HepG2 (cell line): ENCODE measurements at regions not wholly inside any gene's neighbourhood (a gene's known extent, or its start where the extent isn't known, plus 50 kb on each side); places are given as distances from the start of the nearest gene placed in this dataset.
"Not testable (repeated sequence)": the region's sequence is repeated elsewhere in the genome, so short reads cannot be mapped to it uniquely, and the experiment has no call there.

ENCODE experiments used
- ATF2 ChIP-seq: sonication (generic); formaldehyde crosslinking; IDR thresholded peaks from 2 replicates; pipeline ENCODE4 v1.4.0; 2020; ENCODE audit warnings: missing genetic modification reagents
- BCL3 ChIP-seq: sonication (generic); formaldehyde crosslinking; IDR thresholded peaks from 2 replicates; pipeline ENCODE4 v1.5.1; 2020; ENCODE audit warnings: mild to moderate bottlenecking, missing genetic modification reagents, moderate library complexity
- CTCF ChIP-seq: sonication (generic); formaldehyde crosslinking; IDR thresholded peaks from 2 replicates; pipeline ENCODE4 v1.5.0; 2020; ENCODE audit warnings: mild to moderate bottlenecking, missing genetic modification reagents, moderate library complexity
- EP300 ChIP-seq, 3 experiments: sonication (generic) in 1 of 3; formaldehyde crosslinking in 1 of 3; IDR thresholded peaks; 2 replicates each; pipeline versions ENCODE4 v1.5.1 to v1.6.1; 2011 to 2020; ENCODE audit warnings: low read depth in 2 of 3, low read length in 2 of 3, borderline replicate concordance in 1 of 3, improper control_type of control experiment in 1 of 3, mild to moderate bottlenecking in 1 of 3, missing genetic modification reagents in 1 of 3, moderate library complexity in 1 of 3
- GABPA ChIP-seq, 2 experiments: IDR thresholded peaks; 2 replicates each; pipeline ENCODE4 v1.6.1; 2011 to 2016; ENCODE audit warnings: low read depth in 2 of 2, low read length in 1 of 2, missing biosample characterization in 1 of 2, missing genetic modification characterization in 1 of 2
- JUN ChIP-seq: sonication (generic); formaldehyde crosslinking; IDR thresholded peaks from 2 replicates; pipeline ENCODE4 v1.4.0; 2020; ENCODE audit warnings: mild to moderate bottlenecking, missing genetic modification reagents
- MED8 ChIP-seq: sonication (generic); formaldehyde crosslinking; IDR thresholded peaks from 2 replicates; pipeline ENCODE4 v1.8.1; 2023; ENCODE audit warnings: mild to moderate bottlenecking, missing genetic modification reagents; ENCODE audit not compliant: insufficient replicate concordance
- NFATC3 ChIP-seq: sonication (generic); formaldehyde crosslinking; IDR thresholded peaks from 2 replicates; pipeline ENCODE4 v1.5.1; 2020; ENCODE audit warnings: mild to moderate bottlenecking, missing genetic modification reagents
- THAP8 ChIP-seq: sonication (generic); formaldehyde crosslinking; IDR thresholded peaks from 2 replicates; pipeline ENCODE4 v1.5.1; 2020; ENCODE audit warnings: missing genetic modification reagents, mild to moderate bottlenecking, borderline replicate concordance
- ZBTB10 ChIP-seq: sonication (generic); formaldehyde crosslinking; IDR thresholded peaks from 2 replicates; pipeline ENCODE4 v1.4.0; 2020; ENCODE audit warnings: missing genetic modification reagents, borderline replicate concordance
- ZFAT ChIP-seq: sonication (generic); formaldehyde crosslinking; conservative IDR thresholded peaks from 2 replicates; pipeline ENCODE4 v1.8.1; 2023; ENCODE audit warnings: missing genetic modification reagents, inconsistent platforms
- ZNF430 ChIP-seq: sonication (generic); formaldehyde crosslinking; IDR thresholded peaks from 2 replicates; pipeline ENCODE4 v1.9.0; 2021; ENCODE audit warnings: mild to moderate bottlenecking, missing genetic modification reagents
- ZNF558 ChIP-seq: sonication (generic); formaldehyde crosslinking; IDR thresholded peaks from 2 replicates; pipeline ENCODE4 v1.9.0; 2022; ENCODE audit warnings: mild to moderate bottlenecking, missing genetic modification reagents, borderline replicate concordance
- ZNF644 ChIP-seq: IDR thresholded peaks from 2 replicates; pipeline ENCODE4 v1.6.1; 2016; ENCODE audit warnings: low read depth

- not testable (repeated sequence) for TF ChIP-seq ZNF644 (CRISPR knock-in tag); ATF2 (CRISPR knock-in tag); ZNF430 (CRISPR knock-in tag); BCL3 (CRISPR knock-in tag); ZBTB10; ZFAT (CRISPR knock-in tag); CTCF (CRISPR knock-in tag); GABPA (IDR thresholded peaks at IDR 0.05; ENCODE audit: low read depth, low read length); GABPA (CRISPR knock-in tag; IDR thresholded peaks at IDR 0.05; ENCODE audit: low read depth); MED8 (CRISPR knock-in tag); THAP8 (CRISPR knock-in tag); EP300 (IDR thresholded peaks at IDR 0.05; ENCODE audit: low read depth in 2 of 2, low read length in 2 of 2); EP300 (CRISPR knock-in tag; IDR thresholded peaks at IDR 0.05; ENCODE audit: borderline replicate concordance); NFATC3; ZNF558; JUN (CRISPR knock-in tag)
These were observed 117.9 kb upstream of the PPP1R26 start for GRCh38 chr9:135361668-135362067.
